Mucosa of descending colon (tissue), 3 donors: ENCODE measurements at regions not wholly inside any gene's neighbourhood (a gene's known extent, or its start where the extent isn't known, plus 50 kb on each side); places are given as distances from the start of the nearest gene placed in this dataset.

Experiments used
- ATAC-seq: fragments of 200-7000 bp; cut with Tn5 transposase; one replicate; pipeline ENCODE4 v1.9.1; 2020; ENCODE audit warnings: mild to moderate bottlenecking, moderate library complexity
- DNase-seq, 3 donors: peaks; one replicate each; pipeline ENCODE4 v3.0.0-alpha.2; 2020
- H3K36me3 ChIP-seq: fragments of 200-600 bp; one replicate; pipeline ENCODE4 v1.8.0; 2021; ENCODE audit warnings: low read depth, mild to moderate bottlenecking
- H3K4me1 ChIP-seq: fragments of 200-600 bp; one replicate; pipeline ENCODE4 v1.8.0; 2021; ENCODE audit warnings: low read depth, mild to moderate bottlenecking
- H3K4me3 ChIP-seq: fragments of 200-600 bp; one replicate; pipeline ENCODE4 v1.8.0; 2021; ENCODE audit warnings: mild to moderate bottlenecking
- H3K9me3 ChIP-seq: fragments of 200-600 bp; one replicate; pipeline ENCODE4 v1.8.0; 2021; ENCODE audit warnings: mild to moderate bottlenecking
- intact Hi-C, 2 donors: fragments of 100-400 bp; cut with DNase I in 1 of 2; cut with micrococcal nuclease in 1 of 2; formaldehyde crosslinking; loops; one replicate each; pipeline versions ENCODE4 v1.11.0 to v1.11.1; 2022; cut with DNase I, micrococcal nuclease
- TF ChIP-seq, protein P1 (sequence below): fragments of 200-600 bp; IDR thresholded peaks from one replicate; pipeline ENCODE4 v1.8.0; 2022; ENCODE audit warnings: antibody characterized with exemption, mild to moderate bottlenecking
- donor health status: DM: no; HTN: no; CAD: no; lungs with moderate emphysema.
- donor health status: DM: no; HTN: no; CAD: no.
- donor health status: DM: no; HTN: yes; CAD: no.

DNA sequence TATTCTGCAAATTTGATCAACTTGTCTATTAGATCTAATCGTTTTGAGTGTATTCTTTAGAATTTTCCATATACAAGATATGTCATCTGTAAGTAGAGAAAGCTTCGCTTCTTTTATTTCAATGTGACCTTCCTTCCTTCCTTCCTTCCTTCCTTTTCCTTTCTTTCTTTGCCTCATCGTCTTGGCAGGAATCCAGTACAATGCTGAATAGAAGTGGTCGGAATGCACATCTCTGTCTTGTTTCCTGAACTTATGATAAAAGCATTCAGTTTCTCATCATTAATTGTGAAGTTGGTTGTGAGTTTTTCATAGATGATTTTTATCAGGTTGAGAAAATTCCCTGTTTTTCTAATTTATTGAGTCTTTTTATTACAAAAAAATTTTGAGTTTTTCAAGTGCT is 300.7 kb upstream of the ZNF32 start:
- intact Hi-C loops, result no loop called here
- no peaks in the 10 kb centered on the region for H3K9me3 ChIP-seq

DNA sequence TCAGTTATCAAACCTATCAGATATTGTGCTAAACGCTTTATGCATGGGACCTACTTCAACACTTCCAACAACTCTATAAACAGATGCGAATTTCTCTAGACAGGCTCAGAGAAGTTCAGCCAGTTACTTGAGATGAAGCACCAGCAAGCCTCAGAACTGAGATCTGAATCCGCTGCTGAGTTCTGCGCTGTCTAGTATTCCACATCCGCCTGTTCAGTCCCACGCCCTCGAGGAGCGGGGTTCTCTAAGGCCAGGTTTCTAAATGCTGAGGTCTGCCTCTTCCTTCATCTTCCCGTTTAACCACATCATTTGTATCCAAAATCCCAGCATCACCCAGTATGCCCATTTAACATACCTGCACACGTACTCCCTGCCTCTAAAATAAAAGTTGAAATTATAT is 297.8 kb upstream of the ZNF32 start:
- no peak for ATAC-seq
- Histone ChIP-seq H3K36me3 (no peaks in the 10 kb centered on the region), H3K4me1 (no peaks in the 10 kb centered on the region), H3K4me3 (no peak overlapping the region), H3K9me3 (no peaks in the 10 kb centered on the region)
- DNase-seq, result no peak
- intact Hi-C loops, result no loop called here
- TF ChIP-seq, protein P1, sequence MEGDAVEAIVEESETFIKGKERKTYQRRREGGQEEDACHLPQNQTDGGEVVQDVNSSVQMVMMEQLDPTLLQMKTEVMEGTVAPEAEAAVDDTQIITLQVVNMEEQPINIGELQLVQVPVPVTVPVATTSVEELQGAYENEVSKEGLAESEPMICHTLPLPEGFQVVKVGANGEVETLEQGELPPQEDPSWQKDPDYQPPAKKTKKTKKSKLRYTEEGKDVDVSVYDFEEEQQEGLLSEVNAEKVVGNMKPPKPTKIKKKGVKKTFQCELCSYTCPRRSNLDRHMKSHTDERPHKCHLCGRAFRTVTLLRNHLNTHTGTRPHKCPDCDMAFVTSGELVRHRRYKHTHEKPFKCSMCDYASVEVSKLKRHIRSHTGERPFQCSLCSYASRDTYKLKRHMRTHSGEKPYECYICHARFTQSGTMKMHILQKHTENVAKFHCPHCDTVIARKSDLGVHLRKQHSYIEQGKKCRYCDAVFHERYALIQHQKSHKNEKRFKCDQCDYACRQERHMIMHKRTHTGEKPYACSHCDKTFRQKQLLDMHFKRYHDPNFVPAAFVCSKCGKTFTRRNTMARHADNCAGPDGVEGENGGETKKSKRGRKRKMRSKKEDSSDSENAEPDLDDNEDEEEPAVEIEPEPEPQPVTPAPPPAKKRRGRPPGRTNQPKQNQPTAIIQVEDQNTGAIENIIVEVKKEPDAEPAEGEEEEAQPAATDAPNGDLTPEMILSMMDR, result no peak

More for the DNA sequence above, 300.7 kb upstream of the ZNF32 start:
- no peaks in the 10 kb centered on the region for H3K36me3 ChIP-seq
- no peak for ATAC-seq
- DNase-seq, result no peak
- H3K4me1 ChIP-seq, result no peaks in the 10 kb centered on the region
- H3K4me3 ChIP-seq, result no peak overlapping the region
- TF ChIP-seq, protein P1, result no peak

DNA sequence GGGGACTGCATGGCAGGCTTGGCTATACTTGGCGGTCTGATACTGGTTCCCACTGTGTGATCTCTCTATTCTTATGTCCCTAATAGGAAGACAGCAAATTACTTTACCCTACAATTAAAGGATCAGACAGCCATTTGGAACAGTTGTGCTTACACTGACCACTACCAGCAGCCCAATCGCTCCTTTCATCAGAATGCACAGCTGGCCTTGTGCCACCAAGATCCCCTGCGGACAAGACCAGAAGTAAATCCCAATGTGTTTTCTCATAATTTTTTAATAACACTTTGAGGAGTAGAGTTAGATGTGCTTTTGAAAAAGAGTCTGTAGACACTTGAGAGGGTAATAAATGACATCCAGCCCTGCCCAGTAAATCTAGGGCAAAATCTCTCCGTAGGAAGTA is 297.2 kb upstream of the ZNF32 start:
- Histone ChIP-seq H3K4me3 (no peak overlapping the region), H3K36me3 (no peaks in the 10 kb centered on the region), H3K4me1 (no peaks in the 10 kb centered on the region), H3K9me3 (no peaks in the 10 kb centered on the region)
- ATAC-seq (no peak), DNase-seq (no peak)
- intact Hi-C loops, result no loop called here
- TF ChIP-seq, protein P1, result no peak

DNA sequence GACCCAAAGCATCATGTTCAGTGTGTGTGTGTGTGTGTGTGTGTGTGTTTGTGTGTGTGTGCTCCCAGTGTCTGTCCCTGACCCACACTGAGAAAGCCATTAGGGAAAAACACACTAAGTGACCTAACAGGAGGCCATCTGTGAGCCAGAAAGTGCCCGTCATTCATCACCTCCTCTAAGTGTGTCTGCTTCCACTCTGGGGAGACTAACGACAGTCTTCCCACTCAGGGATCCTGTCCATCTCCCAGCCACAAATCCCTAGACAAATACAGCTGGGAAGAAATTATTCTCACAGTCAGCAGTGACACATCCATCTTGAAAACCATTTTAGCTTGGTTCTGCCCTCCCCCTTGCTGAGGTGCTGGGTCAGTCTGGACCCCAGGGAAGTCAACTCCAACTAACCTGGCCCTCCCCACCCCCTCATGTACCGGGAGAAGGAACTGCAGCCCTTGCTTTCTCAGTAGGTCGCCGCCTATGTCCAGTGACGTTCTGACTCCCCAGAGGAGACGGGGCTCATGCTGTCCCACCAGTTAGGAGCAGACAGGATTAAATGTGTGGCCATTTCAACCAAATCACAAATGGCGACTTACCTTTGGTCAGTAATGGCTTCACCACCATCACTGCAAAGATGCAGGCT is 296.5 kb upstream of the ZNF32 start:
- Histone ChIP-seq H3K4me1 (no peaks in the 10 kb centered on the region), H3K4me3 (no peak overlapping the region), H3K9me3 (no peaks in the 10 kb centered on the region), H3K36me3 (no peaks in the 10 kb centered on the region)
- TF ChIP-seq, protein P1, result no peak
- intact Hi-C loops, result no loop called here
- DNase-seq (no peak), ATAC-seq (no peak)

DNA sequence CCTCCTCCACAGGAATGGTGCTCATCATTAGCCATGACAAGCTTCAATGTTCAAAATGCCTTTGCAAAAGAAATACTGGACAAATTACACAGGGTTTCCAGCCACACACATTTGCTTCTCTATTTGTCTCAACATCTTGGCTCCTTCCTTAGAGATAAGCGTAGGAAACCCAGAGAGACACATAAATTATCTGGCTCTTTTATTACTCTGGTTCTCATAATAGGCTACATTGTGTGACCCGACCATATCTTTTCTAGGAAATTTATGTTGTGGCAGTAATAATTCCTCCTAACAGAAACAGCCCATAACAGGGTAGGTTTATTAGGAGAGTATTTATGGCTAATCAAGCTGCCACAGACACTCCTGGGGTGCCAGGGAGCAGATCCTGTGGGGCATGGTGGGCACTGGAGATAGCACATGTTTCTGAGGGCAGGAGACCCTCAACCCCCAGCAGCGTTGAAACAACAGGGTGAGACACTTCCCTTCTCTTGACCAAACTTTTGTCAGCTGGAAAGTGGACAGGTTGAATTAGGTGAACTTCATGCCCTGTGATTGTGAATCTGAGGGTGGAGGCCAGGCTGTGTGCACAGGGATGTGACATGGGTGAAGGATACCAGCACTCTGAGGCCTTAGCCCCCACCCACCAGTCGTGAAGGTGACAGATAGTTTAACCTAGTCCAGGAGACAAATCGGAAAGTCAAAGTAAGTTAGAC is 295.9 kb upstream of the ZNF32 start:
- intact Hi-C loops, result no loop called here
- no peak for ATAC-seq
- TF ChIP-seq, protein P1, result no peak

More for the DNA sequence above, 295.9 kb upstream of the ZNF32 start:
- Histone ChIP-seq H3K36me3 (no peaks in the 10 kb centered on the region), H3K4me1 (no peaks in the 10 kb centered on the region), H3K4me3 (no peak overlapping the region), H3K9me3 (no peaks in the 10 kb centered on the region)
- DNase-seq, result no peak
